Fibroblast of lung (primary cell): ENCODE measurements at regions not wholly inside any gene's neighbourhood (a gene's known extent, or its start where the extent isn't known, plus 50 kb on each side); places are given as distances from the start of the nearest gene placed in this dataset.

Source experiments
- EZH2 ChIP-seq: IDR thresholded peaks from 2 replicates; pipeline ENCODE4 v1.5.1; 2012; ENCODE audit warnings: low read length, control low read depth, mild to moderate bottlenecking; ENCODE audit errors: missing control alignments
- TF ChIP-seq, protein P1 (sequence below), 2 donors: IDR thresholded peaks in 1 of 2; conservative IDR thresholded peaks in 1 of 2; 1 replicate in 1 of 2; 2 replicates in 1 of 2; pipeline ENCODE4 v1.5.1; 2011 to 2012; ENCODE audit warnings: low read length in 2 of 2, control low read depth in 1 of 2, inconsistent platforms in 1 of 2, low read depth in 1 of 2, mild to moderate bottlenecking in 1 of 2

DNA sequence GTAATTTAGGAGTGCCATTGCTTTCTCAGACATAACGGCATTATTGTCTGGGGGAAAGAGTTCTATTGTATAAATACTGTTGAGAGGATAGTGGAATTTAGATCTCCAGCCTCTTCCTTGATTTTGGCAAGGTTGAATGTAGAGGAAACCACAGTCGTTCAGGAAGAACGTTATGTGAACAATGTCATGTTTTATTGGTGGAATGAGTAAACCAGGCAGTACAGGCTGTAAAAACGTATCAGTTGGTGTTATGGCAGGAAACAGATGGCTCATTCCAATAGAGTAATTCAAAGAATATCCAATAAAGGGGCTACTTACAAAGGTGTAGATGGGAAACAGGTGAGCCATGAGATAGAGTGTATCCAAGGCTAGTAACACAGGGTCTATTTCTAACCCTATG lies 123.6 kb upstream of the SLC35B3 start:
- TF ChIP-seq, protein P1, sequence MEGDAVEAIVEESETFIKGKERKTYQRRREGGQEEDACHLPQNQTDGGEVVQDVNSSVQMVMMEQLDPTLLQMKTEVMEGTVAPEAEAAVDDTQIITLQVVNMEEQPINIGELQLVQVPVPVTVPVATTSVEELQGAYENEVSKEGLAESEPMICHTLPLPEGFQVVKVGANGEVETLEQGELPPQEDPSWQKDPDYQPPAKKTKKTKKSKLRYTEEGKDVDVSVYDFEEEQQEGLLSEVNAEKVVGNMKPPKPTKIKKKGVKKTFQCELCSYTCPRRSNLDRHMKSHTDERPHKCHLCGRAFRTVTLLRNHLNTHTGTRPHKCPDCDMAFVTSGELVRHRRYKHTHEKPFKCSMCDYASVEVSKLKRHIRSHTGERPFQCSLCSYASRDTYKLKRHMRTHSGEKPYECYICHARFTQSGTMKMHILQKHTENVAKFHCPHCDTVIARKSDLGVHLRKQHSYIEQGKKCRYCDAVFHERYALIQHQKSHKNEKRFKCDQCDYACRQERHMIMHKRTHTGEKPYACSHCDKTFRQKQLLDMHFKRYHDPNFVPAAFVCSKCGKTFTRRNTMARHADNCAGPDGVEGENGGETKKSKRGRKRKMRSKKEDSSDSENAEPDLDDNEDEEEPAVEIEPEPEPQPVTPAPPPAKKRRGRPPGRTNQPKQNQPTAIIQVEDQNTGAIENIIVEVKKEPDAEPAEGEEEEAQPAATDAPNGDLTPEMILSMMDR (conservative IDR thresholded peaks at IDR 0.05 in 1 of 2, IDR thresholded peaks at IDR 0.05 in 1 of 2; ENCODE audit: low read depth in 1 of 2, low read length in 2 of 2) = no peak
- TF ChIP-seq EZH2 = no peak
